ENCODE measurements at regions not wholly inside any gene's neighbourhood (a gene's known extent, or its start where the extent isn't known, plus 50 kb on each side); places are given as distances from the start of the nearest gene placed in this dataset.

- TF ChIP-seq POLR2AphosphoS5 (IDR thresholded peaks at IDR 0.05) (no peak), CTCF (IDR thresholded peaks at IDR 0.05) (no peak), POLR2A (IDR thresholded peaks at IDR 0.05) (no peak), EP300 (IDR thresholded peaks at IDR 0.05) (no peak)
- no peak overlapping the region for H3K4me3 ChIP-seq
- H3K27ac ChIP-seq: no peak overlapping the region
- WGBS, 2 donors (ENCODE audit: low coverage in 1 of 2): 100% methylated on average over 1 to 2 of the region's 2 CpGs
- no peaks in the 10 kb centered on the region for H3K9me3 ChIP-seq
- no peaks in the 10 kb centered on the region for H3K27me3 ChIP-seq
- H3K36me3 ChIP-seq: no peaks in the 10 kb centered on the region
- H3K4me1 ChIP-seq: peaks cover 0 to 22% (median 10%) of the 10 kb centered on the region in 3 donors
- no peak for ATAC-seq
These were observed 108.9 kb upstream of the BLID start for GRCh38 chr11:122224867-122225266.

- no peak for TF ChIP-seq POLR2A (IDR thresholded peaks at IDR 0.05)
- no peak for TF ChIP-seq EP300 (IDR thresholded peaks at IDR 0.05)
- no peak for TF ChIP-seq CTCF (IDR thresholded peaks at IDR 0.05)
- no peak for TF ChIP-seq POLR2AphosphoS5 (IDR thresholded peaks at IDR 0.05)
- 35% methylated on average over 2 of the region's 2 CpGs; no CpG with 5 or more reads in 1 of the 2 donors for WGBS, 2 donors (ENCODE audit: low coverage in 1 of 2)
- H3K4me1 ChIP-seq: peaks cover 0 to 26% (median 8%) of the 10 kb centered on the region in 3 donors
- peak overlapping the region in 3 of 4 donors; percentile 15 to 39 (median 32) for H3K27ac ChIP-seq
- no peaks in the 10 kb centered on the region for H3K27me3 ChIP-seq
- no peaks in the 10 kb centered on the region for H3K36me3 ChIP-seq
- ATAC-seq: no peak
- H3K9me3 ChIP-seq: no peaks in the 10 kb centered on the region
- H3K4me3 ChIP-seq: no peak overlapping the region
These were observed 104.3 kb upstream of the BLID start for GRCh38 chr11:122220321-122220720.

GRCh38 chr11:122219791-122220190, 103.8 kb upstream of the BLID start:
- no peak overlapping the region for H3K4me3 ChIP-seq
- 67 to 68% methylated on average over 2 to 3 of the region's 3 CpGs for WGBS, 2 donors (ENCODE audit: low coverage in 1 of 2)
- no peaks in the 10 kb centered on the region for H3K9me3 ChIP-seq
- H3K4me1 ChIP-seq: peaks cover 0 to 31% (median 8%) of the 10 kb centered on the region in 3 donors
- no peak for TF ChIP-seq POLR2AphosphoS5 (IDR thresholded peaks at IDR 0.05)
- no peak for TF ChIP-seq EP300 (IDR thresholded peaks at IDR 0.05)
- TF ChIP-seq CTCF (IDR thresholded peaks at IDR 0.05): no peak
- TF ChIP-seq POLR2A (IDR thresholded peaks at IDR 0.05): no peak
- no peaks in the 10 kb centered on the region for H3K27me3 ChIP-seq
- no peak for ATAC-seq
- no peaks in the 10 kb centered on the region for H3K36me3 ChIP-seq
- peak overlapping the region; percentile 13 to 39 (median 24) for H3K27ac ChIP-seq

- TF ChIP-seq CTCF (IDR thresholded peaks at IDR 0.05) (peak; percentile 87 to 94 (median 90)), EP300 (IDR thresholded peaks at IDR 0.05) (no peak)
- Histone ChIP-seq H3K27me3 (no peaks in the 10 kb centered on the region), H3K4me1 (peaks cover 0 to 39% (median 5%) of the 10 kb centered on the region in 3 donors), H3K36me3 (no peaks in the 10 kb centered on the region), H3K9me3 (no peaks in the 10 kb centered on the region), H3K27ac (peak overlapping the region in 3 of 4 donors; percentile 13 to 54 (median 54)), H3K4me3 (no peak overlapping the region)
- WGBS, 2 donors (ENCODE audit: low coverage in 1 of 2): 31 to 64% methylated on average over 2 to 5 of the region's 11 CpGs
- ATAC-seq: peak; percentile 81
These were observed 99.4 kb upstream of the BLID start for GRCh38 chr11:122215244-122215992.

GRCh38 chr11:122214567-122214966, 98.6 kb upstream of the BLID start:
- no peaks in the 10 kb centered on the region for H3K27me3 ChIP-seq

More at GRCh38 chr11:122214567-122214966, 98.6 kb upstream of the BLID start:
- Histone ChIP-seq H3K4me1 (peaks cover 0 to 39% (median 1%) of the 10 kb centered on the region in 3 donors), H3K4me3 (no peak overlapping the region), H3K36me3 (no peaks in the 10 kb centered on the region), H3K27ac (peak overlapping the region in 2 of 4 donors; percentile 54), H3K9me3 (no peaks in the 10 kb centered on the region)
- TF ChIP-seq POLR2A (IDR thresholded peaks at IDR 0.05): no peak
- no peak for TF ChIP-seq POLR2AphosphoS5 (IDR thresholded peaks at IDR 0.05)
- no peak for TF ChIP-seq EP300 (IDR thresholded peaks at IDR 0.05)
- TF ChIP-seq CTCF (IDR thresholded peaks at IDR 0.05): no peak
- no peak for ATAC-seq
- WGBS, 2 donors (ENCODE audit: low coverage in 1 of 2): 24 to 67% methylated on average over 2 of the region's 2 CpGs
